Naive thymus-derived CD4-positive, alpha-beta T cell (primary cell): ENCODE measurements at regions not wholly inside any gene's neighbourhood (a gene's known extent, or its start where the extent isn't known, plus 50 kb on each side); places are given as distances from the start of the nearest gene placed in this dataset.
"Not testable (repeated sequence)": the region's sequence is repeated elsewhere in the genome, so short reads cannot be mapped to it uniquely, and the experiment has no call there.

Source experiments
- ATAC-seq: fragments of 150-1000 bp; cut with Tn5 transposase; 2 replicates; pipeline ENCODE4 v1.10.0; 2021; ENCODE audit warnings: mild to moderate bottlenecking, moderate library complexity
- CTCF ChIA-PET: fragments of 350-600 bp; sonication (Branson Sonifier 250); formaldehyde crosslinking; loops from one replicate; lab custom pipeline; 2021; ENCODE audit warnings: antibody characterized with exemption; lab: Charles Lee
- POLR2A ChIA-PET: fragments of 350-600 bp; sonication (Branson Sonifier 250); formaldehyde crosslinking; loops from one replicate; lab custom pipeline; 2021; ENCODE audit warnings: antibody characterized with exemption, inconsistent platforms; lab: Charles Lee
- DNase-seq, 9 donors: peaks; one replicate each; pipeline versions ENCODE4 v3.0.0 to v3.0.0-alpha.2; 2020 to 2022; ENCODE audit warnings: mixed read lengths in 1 of 9
- H3K27ac ChIP-seq: one replicate; pipeline ENCODE4 v1.7.0; 2013; ENCODE audit warnings: mild to moderate bottlenecking, low read depth, low read length, moderate library complexity
- H3K27me3 ChIP-seq, 2 donors: one replicate each; pipeline ENCODE4 v1.7.0; 2013; ENCODE audit warnings: low read length in 2 of 2, mild to moderate bottlenecking in 2 of 2, moderate library complexity in 2 of 2; ENCODE audit not compliant: control insufficient read depth in 2 of 2, insufficient read depth in 2 of 2
- H3K36me3 ChIP-seq, 3 experiments: 1 replicate in 2 of 3; 2 replicates in 1 of 3; pipeline ENCODE4 v1.7.0; 2013; ENCODE audit warnings: low read length in 3 of 3, mild to moderate bottlenecking in 3 of 3, moderate library complexity in 1 of 3; ENCODE audit not compliant: insufficient read depth in 3 of 3, control insufficient read depth in 2 of 3
- H3K4me1 ChIP-seq, 2 donors: one replicate each; pipeline ENCODE4 v1.7.0; 2013; ENCODE audit warnings: low read length in 2 of 2, mild to moderate bottlenecking in 2 of 2, moderate library complexity in 1 of 2; ENCODE audit not compliant: control insufficient read depth in 2 of 2, insufficient read depth in 2 of 2
- H3K4me3 ChIP-seq: 2 replicates; pipeline ENCODE4 v1.7.0; 2013; ENCODE audit warnings: mild to moderate bottlenecking, low read length
- H3K9me3 ChIP-seq, 3 experiments: 1 replicate in 2 of 3; 2 replicates in 1 of 3; pipeline ENCODE4 v1.7.0; 2013; ENCODE audit warnings: low read length in 3 of 3; ENCODE audit not compliant: control insufficient read depth in 2 of 3
- H3K27ac Mint-ChIP-seq, 9 donors: one replicate each; pipeline ENCODE4 v1.8.0; 2020 to 2022; ENCODE audit warnings: mixed read lengths in 9 of 9, mild to moderate bottlenecking in 8 of 9, moderate library complexity in 5 of 9, inconsistent platforms in 2 of 9
- H3K27me3 Mint-ChIP-seq, 5 donors: one replicate each; pipeline ENCODE4 v1.8.0; 2021 to 2022; ENCODE audit warnings: mixed read lengths in 5 of 5, mild to moderate bottlenecking in 1 of 5
- H3K36me3 Mint-ChIP-seq, 5 donors: one replicate each; pipeline ENCODE4 v1.8.0; 2020 to 2022; ENCODE audit warnings: mixed read lengths in 5 of 5, mild to moderate bottlenecking in 3 of 5, inconsistent platforms in 1 of 5
- H3K4me1 Mint-ChIP-seq, 7 donors: one replicate each; pipeline ENCODE4 v1.8.0; 2020 to 2022; ENCODE audit warnings: mixed read lengths in 7 of 7, mild to moderate bottlenecking in 3 of 7, inconsistent platforms in 1 of 7
- H3K4me3 Mint-ChIP-seq, 10 donors: one replicate each; pipeline ENCODE4 v1.8.0; 2020 to 2022; ENCODE audit warnings: mild to moderate bottlenecking in 10 of 10, mixed read lengths in 10 of 10, moderate library complexity in 6 of 10, inconsistent platforms in 2 of 10
- H3K9me3 Mint-ChIP-seq, 11 donors: one replicate each; pipeline ENCODE4 v1.8.0; 2020 to 2022; ENCODE audit warnings: mixed read lengths in 11 of 11, mild to moderate bottlenecking in 4 of 11, inconsistent platforms in 1 of 11, moderate library complexity in 1 of 11
- intact Hi-C, 2 donors: fragments of 100-400 bp; cut with micrococcal nuclease; formaldehyde crosslinking; loops; one replicate each; pipeline ENCODE4 v1.15.1; 2023

GRCh38 chr14:87043667-87044200 is 949.2 kb downstream of the GALC start:
- no peaks in the 10 kb centered on the region for H3K9me3 ChIP-seq
- CTCF ChIA-PET, result no interaction called here

GRCh38 chr14:87042354-87042753 is 950.6 kb downstream of the GALC start:
- Histone ChIP-seq H3K9me3 (no peaks in the 10 kb centered on the region), H3K4me1 (no peaks in the 10 kb centered on the region), H3K27ac (no peak overlapping the region), H3K27me3 (no peaks in the 10 kb centered on the region), H3K4me3 (no peak overlapping the region), H3K36me3 (no peaks in the 10 kb centered on the region)
- no peak for DNase-seq
- H3K4me1 Mint-ChIP-seq, result no peaks in the 10 kb centered on the region
- H3K27ac Mint-ChIP-seq, result no peak overlapping the region
- no peaks in the 10 kb centered on the region for H3K27me3 Mint-ChIP-seq
- ChIA-PET CTCF (no interaction called here), POLR2A (no interaction called here)
- ATAC-seq, result no peak
- no peaks in the 10 kb centered on the region for H3K36me3 Mint-ChIP-seq
- intact Hi-C loops, result no loop called here
- peaks cover 0 to 25% (median 7%) of the 10 kb centered on the region in 11 donors for H3K9me3 Mint-ChIP-seq
- no peak overlapping the region for H3K4me3 Mint-ChIP-seq

More at GRCh38 chr14:87043667-87044200, 949.2 kb downstream of the GALC start:
- Histone ChIP-seq H3K27me3 (no peaks in the 10 kb centered on the region), H3K36me3 (no peaks in the 10 kb centered on the region), H3K27ac (no peak overlapping the region), H3K4me3 (no peak overlapping the region), H3K4me1 (no peaks in the 10 kb centered on the region)
- DNase-seq, result no peak
- Mint-ChIP-seq H3K27me3 (no peaks in the 10 kb centered on the region), H3K4me3 (no peak overlapping the region), H3K9me3 (peaks cover 0 to 24% (median 7%) of the 10 kb centered on the region in 11 donors), H3K4me1 (no peaks in the 10 kb centered on the region), H3K36me3 (no peaks in the 10 kb centered on the region), H3K27ac (no peak overlapping the region)
- intact Hi-C loops, result no loop called here
- ATAC-seq, result no peak
- POLR2A ChIA-PET, result no interaction called here

- Histone ChIP-seq H3K27ac (no peak overlapping the region), H3K4me3 (no peak overlapping the region), H3K4me1 (no peaks in the 10 kb centered on the region), H3K27me3 (no peaks in the 10 kb centered on the region), H3K36me3 (no peaks in the 10 kb centered on the region), H3K9me3 (no peaks in the 10 kb centered on the region)
- Mint-ChIP-seq H3K27ac (no peak overlapping the region), H3K27me3 (no peaks in the 10 kb centered on the region), H3K36me3 (no peaks in the 10 kb centered on the region), H3K4me3 (no peak overlapping the region), H3K9me3 (peaks cover 0 to 17% (median 9%) of the 10 kb centered on the region in 11 donors), H3K4me1 (no peaks in the 10 kb centered on the region)
- DNase-seq (no peak), ATAC-seq (no peak)
- ChIA-PET CTCF (no interaction called here), POLR2A (no interaction called here)
- intact Hi-C loops, result no loop called here
Measured at GRCh38 chr14:87041290-87042020, 951.5 kb downstream of the GALC start.

- Mint-ChIP-seq H3K36me3 (no peaks in the 10 kb centered on the region), H3K9me3 (peaks cover 0 to 22% (median 8%) of the 10 kb centered on the region in 11 donors), H3K4me1 (no peaks in the 10 kb centered on the region), H3K27ac (no peak overlapping the region), H3K27me3 (no peaks in the 10 kb centered on the region), H3K4me3 (no peak overlapping the region)
- DNase-seq (no peak), ATAC-seq (no peak)
- Histone ChIP-seq H3K4me1 (no peaks in the 10 kb centered on the region), H3K36me3 (no peaks in the 10 kb centered on the region), H3K4me3 (no peak overlapping the region), H3K9me3 (no peaks in the 10 kb centered on the region), H3K27me3 (no peaks in the 10 kb centered on the region), H3K27ac (no peak overlapping the region)
- ChIA-PET CTCF (no interaction called here), POLR2A (no interaction called here)
- intact Hi-C loops, result no loop called here
Measured at GRCh38 chr14:87034680-87035079, 958.3 kb downstream of the GALC start.

- Histone ChIP-seq H3K27ac (no peak overlapping the region), H3K9me3 (no peaks in the 10 kb centered on the region), H3K4me1 (no peaks in the 10 kb centered on the region), H3K4me3 (no peak overlapping the region), H3K36me3 (no peaks in the 10 kb centered on the region), H3K27me3 (no peaks in the 10 kb centered on the region)
- POLR2A ChIA-PET, result no interaction called here
- no peaks in the 10 kb centered on the region for H3K4me1 Mint-ChIP-seq
- CTCF ChIA-PET, result no interaction called here
- H3K9me3 Mint-ChIP-seq, result peaks cover 0 to 17% (median 7%) of the 10 kb centered on the region in 11 donors
- H3K27me3 Mint-ChIP-seq, result no peaks in the 10 kb centered on the region
- no peak for DNase-seq
- no peak for ATAC-seq
- H3K36me3 Mint-ChIP-seq, result no peaks in the 10 kb centered on the region
- no peak overlapping the region for H3K27ac Mint-ChIP-seq
- H3K4me3 Mint-ChIP-seq, result no peak overlapping the region
- intact Hi-C loops, result no loop called here
Measured at GRCh38 chr14:87030197-87030596, 962.8 kb downstream of the GALC start.

GRCh38 chr14:87020106-87020505 is 972.9 kb downstream of the GALC start:
- H3K4me3 ChIP-seq, H3K4me3 Mint-ChIP-seq, H3K9me3 Mint-ChIP-seq, DNase-seq, H3K27ac Mint-ChIP-seq, H3K4me1 ChIP-seq, H3K36me3 ChIP-seq, ATAC-seq, H3K4me1 Mint-ChIP-seq, intact Hi-C loops, CTCF ChIA-PET, H3K36me3 Mint-ChIP-seq, H3K27me3 Mint-ChIP-seq, H3K27me3 ChIP-seq, H3K9me3 ChIP-seq, POLR2A ChIA-PET, H3K27ac ChIP-seq: not testable (repeated sequence)

- H3K27ac Mint-ChIP-seq, result no peak overlapping the region
- CTCF ChIA-PET, result no interaction called here
- no peaks in the 10 kb centered on the region for H3K4me1 ChIP-seq
Measured at GRCh38 chr14:87018294-87018693, 974.7 kb downstream of the GALC start.

More at GRCh38 chr14:87018294-87018693, 974.7 kb downstream of the GALC start:
- Histone ChIP-seq H3K27me3 (no peaks in the 10 kb centered on the region), H3K9me3 (no peaks in the 10 kb centered on the region), H3K4me3 (no peak overlapping the region), H3K27ac (no peak overlapping the region), H3K36me3 (no peaks in the 10 kb centered on the region)
- H3K36me3 Mint-ChIP-seq, result no peaks in the 10 kb centered on the region
- H3K4me1 Mint-ChIP-seq, result no peaks in the 10 kb centered on the region
- H3K27me3 Mint-ChIP-seq, result no peaks in the 10 kb centered on the region
- intact Hi-C loops, result no loop called here
- ATAC-seq, result no peak
- POLR2A ChIA-PET, result no interaction called here
- peaks cover 0 to 8% (median 1%) of the 10 kb centered on the region in 11 donors for H3K9me3 Mint-ChIP-seq
- H3K4me3 Mint-ChIP-seq, result no peak overlapping the region
- no peak for DNase-seq
